GM19025 (cell line): ENCODE measurements at regions not wholly inside any gene's neighbourhood (a gene's known extent, or its start where the extent isn't known, plus 50 kb on each side); places are given as distances from the start of the nearest gene placed in this dataset.
"Not testable (repeated sequence)": the region's sequence is repeated elsewhere in the genome, so short reads cannot be mapped to it uniquely, and the experiment has no call there.

Experiments used
- ATAC-seq: cut with Tn5 transposase; IDR thresholded peaks from one replicate; pipeline ENCODE4 v1.9.1; 2021; ENCODE audit warnings: mild to moderate bottlenecking, low read depth, moderate library complexity; ENCODE audit not compliant: unreplicated experiment

- no peak for ATAC-seq
Measured at GRCh38 chr9:22649384-22649783, 202.8 kb downstream of the DMRTA1 start.

- ATAC-seq = no peak
Measured at GRCh38 chr9:22650145-22650544, 203.5 kb downstream of the DMRTA1 start.

GRCh38 chr9:22650946-22651345 lies 204.3 kb downstream of the DMRTA1 start:
- no peak for ATAC-seq

- ATAC-seq = no peak
Measured at GRCh38 chr9:22654833-22655232, 208.2 kb downstream of the DMRTA1 start.

- no peak for ATAC-seq
Measured at GRCh38 chr9:22657713-22658112, 211.1 kb downstream of the DMRTA1 start.

GRCh38 chr9:22658484-22658883 lies 211.9 kb downstream of the DMRTA1 start:
- not testable (repeated sequence) for ATAC-seq

- ATAC-seq = no peak
Measured at GRCh38 chr9:22682536-22682935, 235.9 kb downstream of the DMRTA1 start.

GRCh38 chr9:22682961-22683699 lies 236.5 kb downstream of the DMRTA1 start:
- no peak for ATAC-seq

GRCh38 chr9:22683700-22684075 lies 237.1 kb downstream of the DMRTA1 start:
- no peak for ATAC-seq

GRCh38 chr9:22693156-22693555 lies 246.5 kb downstream of the DMRTA1 start:
- ATAC-seq = no peak

- no peak for ATAC-seq
Measured at GRCh38 chr9:22700171-22700570, 253.5 kb downstream of the DMRTA1 start.

GRCh38 chr9:22718653-22719052 lies 272.0 kb downstream of the DMRTA1 start:
- ATAC-seq = no peak

- no peak for ATAC-seq
Measured at GRCh38 chr9:22722492-22722891, 275.9 kb downstream of the DMRTA1 start.

- no peak for ATAC-seq
Measured at GRCh38 chr9:22731786-22732185, 285.2 kb downstream of the DMRTA1 start.

- no peak for ATAC-seq
Measured at GRCh38 chr9:22739712-22740111, 293.1 kb downstream of the DMRTA1 start.

GRCh38 chr9:22740781-22741180 lies 294.2 kb downstream of the DMRTA1 start:
- no peak for ATAC-seq

GRCh38 chr9:22742401-22742800 lies 295.8 kb downstream of the DMRTA1 start:
- ATAC-seq = no peak

GRCh38 chr9:22773501-22774220 lies 327.0 kb downstream of the DMRTA1 start:
- no peak for ATAC-seq

- no peak for ATAC-seq
Measured at GRCh38 chr9:22790329-22790728, 343.7 kb downstream of the DMRTA1 start.

GRCh38 chr9:22808876-22809275 lies 362.3 kb downstream of the DMRTA1 start:
- ATAC-seq = no peak

- no peak for ATAC-seq
Measured at GRCh38 chr9:22809371-22809770, 362.7 kb downstream of the DMRTA1 start.

- ATAC-seq = no peak
Measured at GRCh38 chr9:22813529-22813928, 366.9 kb downstream of the DMRTA1 start.
